ENCODE measurements at regions not wholly inside any gene's neighbourhood (a gene's known extent, or its start where the extent isn't known, plus 50 kb on each side); places are given as distances from the start of the nearest gene placed in this dataset.

DNA sequence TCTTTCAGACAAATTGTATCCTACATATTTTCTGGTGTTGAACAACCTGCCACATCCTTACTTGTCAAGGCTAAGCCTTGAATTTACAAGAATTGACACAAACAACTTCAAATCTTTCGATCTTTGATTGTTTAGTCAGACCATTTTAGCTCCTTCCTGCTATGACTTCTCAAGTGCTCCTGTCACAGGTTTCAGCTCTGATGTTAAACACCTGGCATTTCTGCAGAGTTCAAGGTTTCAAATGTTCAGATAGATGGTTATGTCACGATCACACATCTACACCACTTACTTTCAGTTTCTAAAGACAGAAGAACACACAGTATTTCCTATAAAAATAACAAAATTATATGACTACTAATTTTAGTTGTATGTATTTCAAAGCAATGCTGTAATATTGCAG, 84.0 kb downstream of the RND3 start:
- no peak for TF ChIP-seq CTCF (IDR thresholded peaks at IDR 0.05; ENCODE audit: extremely low read depth, insufficient read depth, missing control alignments)
- peak; percentile 31 for DNase-seq (ENCODE audit: low spot score)
- in situ Hi-C loops (cut with MboI; ENCODE audit: low pct_unique_long_range_greater_than_20kb, low sequenced_read_pairs, unreplicated experiment), result no loop called here

DNA sequence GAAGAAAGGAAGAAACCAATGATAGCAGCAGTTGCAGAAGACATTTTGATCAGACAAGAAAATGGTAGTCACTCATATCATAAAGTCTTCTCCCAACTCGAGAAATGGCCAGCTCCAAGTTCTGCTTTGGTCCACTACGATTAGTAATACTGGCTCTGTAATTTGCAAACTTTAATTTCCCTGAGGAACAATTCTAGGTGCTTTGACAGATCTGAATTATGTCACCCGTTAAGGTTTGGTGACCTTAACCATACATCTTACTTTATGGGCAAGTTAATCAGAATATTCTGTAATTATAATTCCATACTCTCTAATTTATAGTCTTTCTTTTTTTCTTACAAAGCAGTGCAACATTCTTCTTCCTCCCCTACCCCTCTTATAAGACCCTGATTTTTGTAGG, 84.5 kb downstream of the RND3 start:
- in situ Hi-C loops (cut with MboI; ENCODE audit: low pct_unique_long_range_greater_than_20kb, low sequenced_read_pairs, unreplicated experiment), result no loop called here
- no peak for DNase-seq (ENCODE audit: low spot score)
- no peak for TF ChIP-seq CTCF (IDR thresholded peaks at IDR 0.05; ENCODE audit: extremely low read depth, insufficient read depth, missing control alignments)

GRCh38 chr2:150400849-150401248, 86.6 kb downstream of the RND3 start:
- TF ChIP-seq CTCF (IDR thresholded peaks at IDR 0.05; ENCODE audit: extremely low read depth, insufficient read depth, missing control alignments), result no peak
- no peak for DNase-seq (ENCODE audit: low spot score)
- in situ Hi-C loops (cut with MboI; ENCODE audit: low pct_unique_long_range_greater_than_20kb, low sequenced_read_pairs, unreplicated experiment), result no loop called here

GRCh38 chr2:150392614-150393013, 94.9 kb downstream of the RND3 start:
- DNase-seq (ENCODE audit: low spot score), result no peak
- in situ Hi-C loops (cut with MboI; ENCODE audit: low pct_unique_long_range_greater_than_20kb, low sequenced_read_pairs, unreplicated experiment), result no loop called here
- no peak for TF ChIP-seq CTCF (IDR thresholded peaks at IDR 0.05; ENCODE audit: extremely low read depth, insufficient read depth, missing control alignments)

DNA sequence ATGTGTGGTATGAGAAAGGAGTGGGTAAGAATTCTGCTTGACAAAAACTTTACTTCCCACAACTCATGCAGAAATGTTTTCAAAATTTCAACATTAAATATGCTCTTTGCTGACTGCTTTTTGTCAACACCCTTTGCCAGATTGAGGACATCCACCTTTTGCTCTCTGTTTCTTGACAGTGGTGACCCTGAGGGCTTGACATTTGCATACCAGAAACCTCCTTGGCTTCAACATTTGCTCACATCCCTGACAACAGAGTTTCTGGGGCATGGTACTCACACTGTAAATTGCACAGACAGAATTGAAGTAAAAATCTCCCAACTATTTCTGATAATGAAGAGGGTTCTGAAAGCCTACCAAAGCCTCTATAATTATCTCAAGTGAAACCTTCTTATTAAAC, 95.7 kb downstream of the RND3 start:
- no peak for TF ChIP-seq CTCF (IDR thresholded peaks at IDR 0.05; ENCODE audit: extremely low read depth, insufficient read depth, missing control alignments)
- no peak for DNase-seq (ENCODE audit: low spot score)
- in situ Hi-C loops (cut with MboI; ENCODE audit: low pct_unique_long_range_greater_than_20kb, low sequenced_read_pairs, unreplicated experiment), result no loop called here

DNA sequence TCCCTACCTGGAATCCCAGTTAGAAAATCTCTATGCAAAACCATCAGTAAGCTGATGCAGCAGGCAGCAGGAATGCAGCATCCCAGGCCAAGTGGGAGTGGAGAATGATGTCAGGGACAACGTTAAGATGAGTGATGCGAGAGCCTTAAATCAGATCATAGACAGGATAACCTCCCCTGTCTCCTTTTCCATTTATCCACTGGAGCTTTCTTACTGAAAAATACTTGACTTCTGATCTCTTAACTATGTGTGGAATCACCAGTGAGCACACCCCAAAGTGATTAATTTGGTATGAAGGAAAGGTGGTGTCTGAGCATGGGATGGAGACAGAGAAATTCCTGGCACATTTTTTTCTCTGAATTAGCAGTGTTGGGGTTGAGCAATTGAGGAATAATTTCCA, 98.0 kb downstream of the RND3 start:
- DNase-seq (ENCODE audit: low spot score), result no peak
- in situ Hi-C loops (cut with MboI; ENCODE audit: low pct_unique_long_range_greater_than_20kb, low sequenced_read_pairs, unreplicated experiment), result no loop called here
- no peak for TF ChIP-seq CTCF (IDR thresholded peaks at IDR 0.05; ENCODE audit: extremely low read depth, insufficient read depth, missing control alignments)

DNA sequence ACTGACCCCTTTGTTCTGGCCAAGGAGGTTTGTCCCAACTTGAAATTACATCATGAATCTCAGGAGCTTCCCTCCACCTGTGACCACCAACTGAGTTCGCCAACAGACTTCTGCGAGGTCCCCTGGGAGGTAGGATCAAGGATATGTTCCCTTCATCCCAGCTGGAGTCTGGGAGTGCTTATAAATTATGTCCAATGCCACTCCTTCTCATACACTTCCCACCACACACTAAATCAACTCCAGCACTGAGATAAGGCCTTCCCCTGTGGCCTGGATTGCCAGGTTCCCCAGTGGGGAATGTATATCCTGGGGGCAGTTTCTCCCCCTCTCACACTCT, 99.2 kb downstream of the RND3 start:
- TF ChIP-seq CTCF (IDR thresholded peaks at IDR 0.05; ENCODE audit: extremely low read depth, insufficient read depth, missing control alignments), result no peak
- in situ Hi-C loops (cut with MboI; ENCODE audit: low pct_unique_long_range_greater_than_20kb, low sequenced_read_pairs, unreplicated experiment), result no loop called here
- DNase-seq (ENCODE audit: low spot score), result no peak

Data from GM13977 (cell line).